Loucy (cell line): ENCODE measurements at regions not wholly inside any gene's neighbourhood (a gene's known extent, or its start where the extent isn't known, plus 50 kb on each side); places are given as distances from the start of the nearest gene placed in this dataset.

Experiments
- EZH2phosphoT487 ChIP-seq: fragments of 200-600 bp; IDR thresholded peaks from 2 replicates; pipeline ENCODE4 v1.6.1; 2018; ENCODE audit warnings: antibody characterized with exemption, mild to moderate bottlenecking, moderate library complexity, borderline replicate concordance
- TF ChIP-seq, protein P1 (sequence below): fragments of 200-600 bp; sonication (generic); conservative IDR thresholded peaks from 2 replicates; pipeline ENCODE4 v1.5.1; 2014; ENCODE audit warnings: mild to moderate bottlenecking, antibody characterized with exemption, low read length

GRCh38 chr10:9068003-9068402, 1013.5 kb downstream of the GATA3 start:
- TF ChIP-seq, protein P1, sequence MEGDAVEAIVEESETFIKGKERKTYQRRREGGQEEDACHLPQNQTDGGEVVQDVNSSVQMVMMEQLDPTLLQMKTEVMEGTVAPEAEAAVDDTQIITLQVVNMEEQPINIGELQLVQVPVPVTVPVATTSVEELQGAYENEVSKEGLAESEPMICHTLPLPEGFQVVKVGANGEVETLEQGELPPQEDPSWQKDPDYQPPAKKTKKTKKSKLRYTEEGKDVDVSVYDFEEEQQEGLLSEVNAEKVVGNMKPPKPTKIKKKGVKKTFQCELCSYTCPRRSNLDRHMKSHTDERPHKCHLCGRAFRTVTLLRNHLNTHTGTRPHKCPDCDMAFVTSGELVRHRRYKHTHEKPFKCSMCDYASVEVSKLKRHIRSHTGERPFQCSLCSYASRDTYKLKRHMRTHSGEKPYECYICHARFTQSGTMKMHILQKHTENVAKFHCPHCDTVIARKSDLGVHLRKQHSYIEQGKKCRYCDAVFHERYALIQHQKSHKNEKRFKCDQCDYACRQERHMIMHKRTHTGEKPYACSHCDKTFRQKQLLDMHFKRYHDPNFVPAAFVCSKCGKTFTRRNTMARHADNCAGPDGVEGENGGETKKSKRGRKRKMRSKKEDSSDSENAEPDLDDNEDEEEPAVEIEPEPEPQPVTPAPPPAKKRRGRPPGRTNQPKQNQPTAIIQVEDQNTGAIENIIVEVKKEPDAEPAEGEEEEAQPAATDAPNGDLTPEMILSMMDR, result no peak
- TF ChIP-seq EZH2phosphoT487, result no peak
